IMR-90 (cell line): ENCODE measurements at regions not wholly inside any gene's neighbourhood (a gene's known extent, or its start where the extent isn't known, plus 50 kb on each side); places are given as distances from the start of the nearest gene placed in this dataset.

Experiments used
- ATAC-seq: fragments of 200-7000 bp; cut with Tn5 transposase; 2 replicates; pipeline ENCODE4 v1.9.1; 2020; ENCODE audit warnings: low read depth, mild to moderate bottlenecking, moderate library complexity
- BruUV-seq: library from RNA; stranded (reverse); fragments of 400-500 nt; replicated peaks from 2 replicates; lab custom pipeline; 2021; lab: Mats Ljungman, UMichigan
- CTCF ChIA-PET: fragments of 300-600 bp; formaldehyde crosslinking; extraction: SDS; loops from one replicate; lab custom pipeline; 2021; ENCODE audit warnings: antibody characterized with exemption; lab: Yijun Ruan, JAX
- POLR2A ChIA-PET: fragments of 300-600 bp; sonication (Branson Sonifier 250); formaldehyde crosslinking; loops from one replicate; lab custom pipeline; 2022; ENCODE audit warnings: antibody characterized with exemption; ENCODE audit not compliant: unreplicated experiment; lab: Charles Lee
- DNase-seq: peaks from one replicate; pipeline ENCODE4 v3.0.0; 2013
- H2AFZ ChIP-seq: replicated peaks from 2 replicates; pipeline ENCODE3; 2013; ENCODE audit warnings: low read length, mild to moderate bottlenecking; ENCODE audit not compliant: poor library complexity
- H2AK5ac ChIP-seq: 2 replicates; pipeline ENCODE4 v1.6.1; 2013; ENCODE audit warnings: low read depth, low read length, inconsistent platforms
- H2AK9ac ChIP-seq: replicated peaks from 2 replicates; pipeline ENCODE3; 2013; ENCODE audit warnings: mild to moderate bottlenecking, low read depth, low read length, moderate library complexity; ENCODE audit not compliant: poor library complexity
- H2BK120ac ChIP-seq: 2 replicates; pipeline ENCODE4 v1.6.1; 2013; ENCODE audit warnings: low read depth, low read length, inconsistent platforms
- H2BK15ac ChIP-seq: 3 replicates; pipeline ENCODE4 v1.6.1; 2013; ENCODE audit warnings: low read depth, low read length, inconsistent platforms
- H2BK20ac ChIP-seq: 2 replicates; pipeline ENCODE4 v1.6.1; 2013; ENCODE audit warnings: low read depth, mild to moderate bottlenecking, inconsistent platforms, low read length, moderate library complexity
- H2BK5ac ChIP-seq: 2 replicates; pipeline ENCODE4 v1.6.1; 2013; ENCODE audit warnings: mild to moderate bottlenecking, low read depth, low read length, inconsistent platforms; ENCODE audit not compliant: poor library complexity, severe bottlenecking
- H3K14ac ChIP-seq: replicated peaks from 2 replicates; pipeline ENCODE4 v1.6.1; 2013; ENCODE audit warnings: low read depth, low read length, inconsistent platforms
- H3K18ac ChIP-seq: 2 replicates; pipeline ENCODE4 v1.6.1; 2013; ENCODE audit warnings: low read depth, low read length, control low read depth
- H3K23ac ChIP-seq: 2 replicates; pipeline ENCODE4 v1.6.1; 2013; ENCODE audit warnings: low read depth, low read length, inconsistent platforms
- H3K27ac ChIP-seq: 2 replicates; pipeline ENCODE4 v1.5.1; 2013; ENCODE audit warnings: mild to moderate bottlenecking, control low read depth, low read length; ENCODE audit not compliant: insufficient read depth
- H3K27me3 ChIP-seq: 2 replicates; pipeline ENCODE4 v1.6.1; 2013; ENCODE audit warnings: low read length; ENCODE audit not compliant: control insufficient read depth, insufficient read depth
- H3K36me3 ChIP-seq: 2 replicates; pipeline ENCODE4 v1.6.1; 2013; ENCODE audit warnings: low read length, mixed read lengths; ENCODE audit not compliant: control insufficient read depth, insufficient read depth
- H3K4ac ChIP-seq: 2 replicates; pipeline ENCODE4 v1.6.1; 2013; ENCODE audit warnings: low read depth, low read length, inconsistent platforms
- H3K4me1 ChIP-seq: 2 replicates; pipeline ENCODE4 v1.6.1; 2013; ENCODE audit warnings: low read length, mixed read lengths; ENCODE audit not compliant: control insufficient read depth, insufficient read depth
- H3K4me2 ChIP-seq: 2 replicates; pipeline ENCODE4 v1.6.1; 2013; ENCODE audit warnings: low read depth, mild to moderate bottlenecking, control low read depth, low read length, moderate library complexity
- H3K4me3 ChIP-seq: 2 replicates; pipeline ENCODE4 v1.5.1; 2013; ENCODE audit warnings: low read depth, mild to moderate bottlenecking, control low read depth, low read length, moderate library complexity; ENCODE audit not compliant: insufficient read depth
- H3K56ac ChIP-seq: 2 replicates; pipeline ENCODE4 v1.6.1; 2013; ENCODE audit warnings: low read length, inconsistent platforms; ENCODE audit not compliant: insufficient read depth; ENCODE audit errors: extremely low read depth
- H3K79me1 ChIP-seq, 2 experiments: 2 replicates each; pipeline ENCODE4 v1.6.1; 2013; ENCODE audit warnings: low read length in 2 of 2, inconsistent platforms in 1 of 2, low read depth in 1 of 2
- H3K9ac ChIP-seq: 2 replicates; pipeline ENCODE4 v1.6.1; 2013; ENCODE audit warnings: low read depth, low read length, control low read depth
- H3K9me1 ChIP-seq: 2 replicates; pipeline ENCODE4 v1.6.1; 2013; ENCODE audit warnings: low read length, inconsistent platforms; ENCODE audit not compliant: insufficient read depth
- H3K9me3 ChIP-seq: 2 replicates; pipeline ENCODE4 v1.6.1; 2013; ENCODE audit warnings: low read length; ENCODE audit not compliant: control insufficient read depth, insufficient read depth
- H4K20me1 ChIP-seq: 2 replicates; pipeline ENCODE4 v1.6.1; 2013; ENCODE audit warnings: low read length, inconsistent platforms; ENCODE audit not compliant: insufficient read depth
- H4K5ac ChIP-seq: 2 replicates; pipeline ENCODE4 v1.6.1; 2013; ENCODE audit warnings: mild to moderate bottlenecking, low read depth, low read length, control low read depth
- H4K8ac ChIP-seq, 2 experiments: 2 replicates each; pipeline ENCODE4 v1.6.1; 2013; ENCODE audit warnings: low read depth in 2 of 2, low read length in 2 of 2, control low read depth in 1 of 2, inconsistent platforms in 1 of 2
- H4K91ac ChIP-seq: 2 replicates; pipeline ENCODE4 v1.6.1; 2013; ENCODE audit warnings: low read depth, low read length, inconsistent platforms; ENCODE audit not compliant: insufficient read depth
- CEBPB ChIP-seq: IDR thresholded peaks from 2 replicates; pipeline ENCODE4 v1.6.1; 2012; ENCODE audit warnings: low read depth, low read length, improper control_type of control experiment
- CHD1 ChIP-seq: IDR thresholded peaks from 2 replicates; pipeline ENCODE4 v1.6.1; 2012; ENCODE audit warnings: low read depth, low read length, improper control_type of control experiment
- ELK1 ChIP-seq: fragments of 150-350 bp; IDR thresholded peaks from 2 replicates; pipeline ENCODE4 v1.6.1; 2016; ENCODE audit warnings: low read depth, mild to moderate bottlenecking, low read length, moderate library complexity, borderline replicate concordance
- FOS ChIP-seq: fragments of 150-350 bp; IDR thresholded peaks from 2 replicates; pipeline ENCODE4 v1.6.1; 2016; ENCODE audit warnings: low read depth, low read length
- MAFK ChIP-seq: IDR thresholded peaks from 2 replicates; pipeline ENCODE4 v1.6.1; 2012; ENCODE audit warnings: low read depth, low read length, improper control_type of control experiment
- MXI1 ChIP-seq: IDR thresholded peaks from 2 replicates; pipeline ENCODE4 v1.6.1; 2012; ENCODE audit warnings: low read depth, mild to moderate bottlenecking, low read length, moderate library complexity, borderline replicate concordance
- POLR2A ChIP-seq: IDR thresholded peaks from 2 replicates; pipeline ENCODE4 v1.6.1; 2012; ENCODE audit warnings: mild to moderate bottlenecking, low read depth, low read length
- RAD21 ChIP-seq: IDR thresholded peaks from 2 replicates; pipeline ENCODE4 v1.6.1; 2012; ENCODE audit warnings: low read length, improper control_type of control experiment
- RCOR1 ChIP-seq: IDR thresholded peaks from 2 replicates; pipeline ENCODE4 v1.6.1; 2012; ENCODE audit warnings: mild to moderate bottlenecking, low read length, improper control_type of control experiment; ENCODE audit not compliant: insufficient replicate concordance
- SMC3 ChIP-seq: fragments of 150-350 bp; IDR thresholded peaks from 2 replicates; pipeline ENCODE4 v1.6.1; 2016; ENCODE audit warnings: low read depth, mild to moderate bottlenecking, antibody characterized with exemption, low read length, moderate library complexity
- USF2 ChIP-seq: fragments of 150-350 bp; IDR thresholded peaks from 2 replicates; pipeline ENCODE4 v1.6.1; 2017; ENCODE audit warnings: mild to moderate bottlenecking, antibody characterized with exemption, low read length, low read depth
- WGBS, 2 experiments: methylation state at CpG; one replicate each; pipeline versions ENCODE4 v1.1.5 to v1.1.7; 2013; ENCODE audit warnings: missing lambda C conversion rate in 2 of 2; ENCODE audit not compliant: insufficient read length in 1 of 2; ENCODE audit errors: extremely low coverage in 2 of 2; 5-methylcytosine and 5-hydroxymethylcytosine counted together
- dilution Hi-C: fragments of 300-500 bp; cut with HindIII; formaldehyde crosslinking; loops from one replicate; pipeline ENCODE4 v1.14.3; 2018; ENCODE audit warnings: low sequenced_read_pairs; ENCODE audit not compliant: unreplicated experiment
- in situ Hi-C: fragments of 300-500 bp; cut with MboI; formaldehyde crosslinking; loops from 3 replicates; pipeline ENCODE4 v1.14.3; 2019; ENCODE audit warnings: low sequenced_read_pairs, inconsistent platforms, mixed read lengths
- intact Hi-C: fragments of 100-400 bp; cut with micrococcal nuclease; formaldehyde crosslinking; loops from 2 replicates; pipeline ENCODE4 v1.10.0; 2022

DNA sequence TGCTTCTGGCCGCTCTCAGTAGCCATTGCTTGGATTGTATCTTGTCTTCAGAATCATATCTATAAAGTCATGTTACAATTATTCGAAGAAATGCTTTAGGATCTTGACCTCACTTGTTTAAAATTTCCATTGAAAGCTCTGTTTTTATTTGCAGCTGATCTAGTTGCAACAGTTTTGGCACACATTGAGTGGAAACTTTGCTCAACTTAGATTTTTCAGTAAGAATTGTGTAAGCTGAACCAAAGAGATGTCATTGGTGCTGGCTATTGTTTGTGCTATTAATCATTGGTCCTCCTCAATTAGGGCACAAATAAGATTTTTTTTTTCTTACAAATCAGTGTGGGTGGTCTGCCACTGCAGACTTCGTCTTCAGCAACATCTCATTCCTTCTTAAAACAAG is 649.2 kb downstream of the MMUT start:
- H3K27ac ChIP-seq: no peak overlapping the region
- H2BK120ac ChIP-seq: no peak overlapping the region
- no peak overlapping the region for H2AK9ac ChIP-seq
- intact Hi-C loops: no loop called here
- no peak overlapping the region for H2AFZ ChIP-seq
- no peaks in the 10 kb centered on the region for H3K9me3 ChIP-seq
- H3K4me1 ChIP-seq: peaks cover 2% of the 10 kb centered on the region; the same call in 1 of the 2 replicates
- no CpG with 5 or more reads among the region's 3 CpGs for WGBS, 2 experiments
- no peak overlapping the region for H2AK5ac ChIP-seq
- POLR2A ChIA-PET: no interaction called here
- no peak overlapping the region for H3K23ac ChIP-seq
- no peaks in the 10 kb centered on the region for H3K79me1 ChIP-seq
- CTCF ChIA-PET: no interaction called here
- H3K56ac ChIP-seq: no peak overlapping the region
- H3K4me2 ChIP-seq: no peak overlapping the region
- no peak overlapping the region for H3K4me3 ChIP-seq
- H3K18ac ChIP-seq: no peak overlapping the region
- peak; percentile 35 for DNase-seq
- no peak for ATAC-seq
- no peak overlapping the region for H3K4ac ChIP-seq
- H3K14ac ChIP-seq: no peak overlapping the region
- H2BK15ac ChIP-seq: no peak overlapping the region
- H4K8ac ChIP-seq: no peak overlapping the region
- no peaks in the 10 kb centered on the region for H3K27me3 ChIP-seq
- dilution Hi-C loops: no loop called here
- in situ Hi-C loops: no loop called here
- H4K91ac ChIP-seq: no peak overlapping the region
- H3K9me1 ChIP-seq: no peaks in the 10 kb centered on the region
- no peak overlapping the region for H2BK5ac ChIP-seq
- no peak overlapping the region for H4K5ac ChIP-seq
- H3K9ac ChIP-seq: no peak overlapping the region
- no TSS peak for BruUV-seq
- H3K36me3 ChIP-seq: no peaks in the 10 kb centered on the region
- no peak overlapping the region for H2BK20ac ChIP-seq
- no peak for TF ChIP-seq SMC3
- no peak for TF ChIP-seq MXI1
- no peak for TF ChIP-seq POLR2A
- TF ChIP-seq CHD1: no peak
- TF ChIP-seq USF2: no peak
- TF ChIP-seq RAD21: no peak
- TF ChIP-seq MAFK: no peak
- no peak for TF ChIP-seq ELK1
- TF ChIP-seq FOS: no peak
- TF ChIP-seq RCOR1: no peak
- no peak for TF ChIP-seq CEBPB
- no peaks in the 10 kb centered on the region for H4K20me1 ChIP-seq
